ENCODE measurements at regions not wholly inside any gene's neighbourhood (a gene's known extent, or its start where the extent isn't known, plus 50 kb on each side); places are given as distances from the start of the nearest gene placed in this dataset.
"Not testable (repeated sequence)": the region's sequence is repeated elsewhere in the genome, so short reads cannot be mapped to it uniquely, and the experiment has no call there.

- H3K4me3 Mint-ChIP-seq (ENCODE audit: unreplicated experiment) = peak overlapping the region; percentile 12
- H3K27me3 Mint-ChIP-seq (ENCODE audit: unreplicated experiment) = no peaks in the 10 kb centered on the region
- DNase-seq = no peak
- peaks cover 4% of the 10 kb centered on the region for H3K9me3 Mint-ChIP-seq (ENCODE audit: unreplicated experiment)
- TF ChIP-seq, protein P1, sequence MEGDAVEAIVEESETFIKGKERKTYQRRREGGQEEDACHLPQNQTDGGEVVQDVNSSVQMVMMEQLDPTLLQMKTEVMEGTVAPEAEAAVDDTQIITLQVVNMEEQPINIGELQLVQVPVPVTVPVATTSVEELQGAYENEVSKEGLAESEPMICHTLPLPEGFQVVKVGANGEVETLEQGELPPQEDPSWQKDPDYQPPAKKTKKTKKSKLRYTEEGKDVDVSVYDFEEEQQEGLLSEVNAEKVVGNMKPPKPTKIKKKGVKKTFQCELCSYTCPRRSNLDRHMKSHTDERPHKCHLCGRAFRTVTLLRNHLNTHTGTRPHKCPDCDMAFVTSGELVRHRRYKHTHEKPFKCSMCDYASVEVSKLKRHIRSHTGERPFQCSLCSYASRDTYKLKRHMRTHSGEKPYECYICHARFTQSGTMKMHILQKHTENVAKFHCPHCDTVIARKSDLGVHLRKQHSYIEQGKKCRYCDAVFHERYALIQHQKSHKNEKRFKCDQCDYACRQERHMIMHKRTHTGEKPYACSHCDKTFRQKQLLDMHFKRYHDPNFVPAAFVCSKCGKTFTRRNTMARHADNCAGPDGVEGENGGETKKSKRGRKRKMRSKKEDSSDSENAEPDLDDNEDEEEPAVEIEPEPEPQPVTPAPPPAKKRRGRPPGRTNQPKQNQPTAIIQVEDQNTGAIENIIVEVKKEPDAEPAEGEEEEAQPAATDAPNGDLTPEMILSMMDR (IDR thresholded peaks at IDR 0.05; ENCODE audit: partially characterized antibody, unreplicated experiment) = no peak
- H3K27ac Mint-ChIP-seq (ENCODE audit: unreplicated experiment) = peak overlapping the region; percentile 89
- peaks cover 4% of the 10 kb centered on the region for H3K36me3 Mint-ChIP-seq (ENCODE audit: unreplicated experiment)
- peaks cover 36% of the 10 kb centered on the region for H3K4me1 Mint-ChIP-seq (ENCODE audit: low read depth, unreplicated experiment)
Observed at GRCh38 chr10:129210876-129211275, 256.2 kb upstream of the MGMT start.

DNA sequence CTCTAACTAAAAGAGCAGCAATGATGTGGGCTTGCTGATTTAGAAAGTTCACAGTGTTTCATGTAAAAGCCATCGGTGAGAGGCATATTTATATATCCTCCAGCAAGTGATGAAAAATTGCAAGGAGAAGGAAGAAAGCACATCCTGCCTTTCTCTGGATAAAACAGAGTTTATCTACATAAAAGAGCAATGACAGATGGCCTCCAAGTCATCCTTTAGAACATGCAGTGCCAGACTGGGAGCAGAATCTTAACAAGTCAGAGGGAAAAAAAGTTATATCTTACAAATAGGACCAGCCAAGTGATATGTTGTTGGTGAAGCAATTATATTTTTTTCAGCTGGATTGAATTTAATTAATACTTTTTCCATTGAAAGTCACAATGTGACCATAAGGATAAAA, 253.8 kb upstream of the MGMT start:
- H3K27me3 Mint-ChIP-seq (ENCODE audit: unreplicated experiment) = no peaks in the 10 kb centered on the region
- H3K4me1 Mint-ChIP-seq (ENCODE audit: low read depth, unreplicated experiment) = peaks cover 36% of the 10 kb centered on the region
- peaks cover 4% of the 10 kb centered on the region for H3K9me3 Mint-ChIP-seq (ENCODE audit: unreplicated experiment)
- peak overlapping the region; percentile 52 for H3K27ac Mint-ChIP-seq (ENCODE audit: unreplicated experiment)
- H3K36me3 Mint-ChIP-seq (ENCODE audit: unreplicated experiment) = peaks cover 4% of the 10 kb centered on the region
- DNase-seq = no peak
- no peak overlapping the region for H3K4me3 Mint-ChIP-seq (ENCODE audit: unreplicated experiment)
- TF ChIP-seq, protein P1 (IDR thresholded peaks at IDR 0.05; ENCODE audit: partially characterized antibody, unreplicated experiment) = no peak

GRCh38 chr10:129213996-129214395, 253.0 kb upstream of the MGMT start:
- not testable (repeated sequence) for DNase-seq; H3K36me3 Mint-ChIP-seq (ENCODE audit: unreplicated experiment); H3K4me3 Mint-ChIP-seq (ENCODE audit: unreplicated experiment); H3K27me3 Mint-ChIP-seq (ENCODE audit: unreplicated experiment); H3K9me3 Mint-ChIP-seq (ENCODE audit: unreplicated experiment); H3K27ac Mint-ChIP-seq (ENCODE audit: unreplicated experiment)
- peaks cover 36% of the 10 kb centered on the region for H3K4me1 Mint-ChIP-seq (ENCODE audit: low read depth, unreplicated experiment)

DNA sequence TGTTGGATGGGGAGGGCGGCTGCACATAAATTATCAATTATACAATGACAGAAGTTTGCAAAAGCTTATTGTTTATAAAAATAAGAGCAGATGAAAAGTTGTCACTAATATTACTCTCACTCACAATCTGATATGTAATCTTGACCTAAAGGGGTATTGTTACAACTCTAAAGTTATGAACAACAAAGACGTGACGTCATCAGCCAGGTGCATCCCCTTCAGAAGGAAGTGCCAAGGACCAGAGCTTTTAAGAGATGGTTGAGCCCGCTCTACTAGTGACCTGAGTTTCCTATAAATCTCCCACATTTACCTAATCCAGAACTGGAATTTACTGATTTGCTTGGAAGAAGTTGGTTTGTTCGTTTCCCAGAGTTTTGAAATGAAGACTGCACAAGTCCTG, 247.7 kb upstream of the MGMT start:
- TF ChIP-seq, protein P1 (IDR thresholded peaks at IDR 0.05; ENCODE audit: partially characterized antibody, unreplicated experiment) = no peak
- peaks cover 4% of the 10 kb centered on the region for H3K36me3 Mint-ChIP-seq (ENCODE audit: unreplicated experiment)
- no peak overlapping the region for H3K27ac Mint-ChIP-seq (ENCODE audit: unreplicated experiment)
- H3K9me3 Mint-ChIP-seq (ENCODE audit: unreplicated experiment) = no peaks in the 10 kb centered on the region
- no peak overlapping the region for H3K4me3 Mint-ChIP-seq (ENCODE audit: unreplicated experiment)
- H3K4me1 Mint-ChIP-seq (ENCODE audit: low read depth, unreplicated experiment) = peaks cover 1% of the 10 kb centered on the region
- H3K27me3 Mint-ChIP-seq (ENCODE audit: unreplicated experiment) = no peaks in the 10 kb centered on the region
- no peak for DNase-seq

DNA sequence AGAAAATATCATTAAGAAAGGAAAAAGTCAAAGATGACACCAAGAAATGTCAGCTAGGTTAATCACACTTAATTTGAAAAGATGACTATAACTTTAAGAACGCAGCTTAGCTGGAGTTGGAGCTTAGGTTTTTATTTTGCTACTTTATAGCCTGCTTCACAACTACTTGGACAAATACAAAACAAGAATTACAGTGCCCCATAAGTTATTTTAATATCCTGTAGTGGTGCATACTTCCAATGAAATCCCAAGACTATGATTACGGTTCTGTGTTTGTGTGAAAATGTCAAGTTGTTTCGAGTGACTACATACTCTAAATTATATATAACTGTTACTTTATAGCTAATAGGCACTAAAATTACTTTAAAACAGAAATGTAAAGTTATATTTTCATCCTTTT, 244.6 kb upstream of the MGMT start:
- Mint-ChIP-seq H3K27ac (ENCODE audit: unreplicated experiment) (no peak overlapping the region), H3K36me3 (ENCODE audit: unreplicated experiment) (no peaks in the 10 kb centered on the region), H3K9me3 (ENCODE audit: unreplicated experiment) (no peaks in the 10 kb centered on the region), H3K4me1 (ENCODE audit: low read depth, unreplicated experiment) (no peaks in the 10 kb centered on the region), H3K4me3 (ENCODE audit: unreplicated experiment) (no peak overlapping the region), H3K27me3 (ENCODE audit: unreplicated experiment) (no peaks in the 10 kb centered on the region)
- no peak for DNase-seq
- TF ChIP-seq, protein P1 (IDR thresholded peaks at IDR 0.05; ENCODE audit: partially characterized antibody, unreplicated experiment) = no peak

- TF ChIP-seq, protein P1 (IDR thresholded peaks at IDR 0.05; ENCODE audit: partially characterized antibody, unreplicated experiment) = no peak
- Mint-ChIP-seq H3K4me1 (ENCODE audit: low read depth, unreplicated experiment) (no peaks in the 10 kb centered on the region), H3K27me3 (ENCODE audit: unreplicated experiment) (no peaks in the 10 kb centered on the region), H3K27ac (ENCODE audit: unreplicated experiment) (no peak overlapping the region), H3K4me3 (ENCODE audit: unreplicated experiment) (no peak overlapping the region), H3K36me3 (ENCODE audit: unreplicated experiment) (no peaks in the 10 kb centered on the region), H3K9me3 (ENCODE audit: unreplicated experiment) (no peaks in the 10 kb centered on the region)
- DNase-seq = no peak
Observed at GRCh38 chr10:129223363-129223762, 243.7 kb upstream of the MGMT start.
